Stimulated activated CD8-positive, alpha-beta memory T cell treated with anti-CD3 and anti-CD28 coated beads, Interleukin-12 subunit alpha, Interleukin-12 subunit beta, amount 100 ng/mL, for 1 hour (primary cell): ENCODE measurements at regions not wholly inside any gene's neighbourhood (a gene's known extent, or its start where the extent isn't known, plus 50 kb on each side); places are given as distances from the start of the nearest gene placed in this dataset.

ENCODE experiments used
- DNase-seq: peaks from one replicate; pipeline ENCODE4 v3.0.0-alpha.2; 2020; ENCODE audit warnings: low read depth

- no peak for DNase-seq
These were observed 228.8 kb downstream of the FBXO15 start for GRCh38 chr18:73918816-73919215.

- no peak for DNase-seq
These were observed 230.6 kb downstream of the FBXO15 start for GRCh38 chr18:73917046-73917445.

DNA sequence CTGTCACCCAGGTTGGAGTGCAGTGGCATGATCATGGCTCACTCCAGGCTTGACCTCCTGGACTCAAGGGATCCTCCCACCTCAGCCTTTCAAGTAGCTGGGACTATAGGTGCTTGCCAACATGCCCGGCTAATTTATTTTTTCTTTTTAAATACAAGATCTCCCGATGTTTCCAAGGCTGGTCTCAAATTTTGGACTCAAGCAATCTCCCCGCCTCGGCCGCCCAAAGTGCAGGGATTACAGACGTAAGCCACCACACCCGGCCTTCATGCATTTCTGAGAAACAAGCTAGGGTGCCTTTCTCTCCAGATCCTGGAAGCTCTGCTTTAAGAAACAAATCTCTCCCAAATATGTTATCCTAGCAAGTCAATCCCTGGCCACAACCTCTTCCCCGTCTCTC, 234.1 kb downstream of the FBXO15 start:
- DNase-seq: no peak

DNA sequence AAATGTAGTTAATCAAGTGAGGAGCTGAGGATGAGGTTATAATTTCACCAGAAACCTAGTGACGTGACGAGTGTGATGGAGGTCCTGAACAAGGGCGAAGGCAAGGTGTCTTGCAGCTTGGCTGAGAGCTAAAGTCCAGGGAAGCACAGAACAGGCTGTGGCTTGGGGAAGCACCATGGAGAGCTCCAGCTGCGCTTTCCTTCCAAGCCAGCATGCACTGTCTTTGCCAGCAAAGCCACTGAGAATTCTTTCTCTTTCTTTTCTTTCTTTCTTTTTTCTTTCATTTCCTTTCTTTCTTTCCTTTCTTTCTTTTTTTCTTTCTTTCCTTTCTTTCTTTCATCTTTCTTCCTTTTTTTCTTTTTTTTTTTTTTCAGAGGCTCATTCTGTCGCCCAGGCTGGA, 239.3 kb downstream of the FBXO15 start:
- DNase-seq: no peak

DNA sequence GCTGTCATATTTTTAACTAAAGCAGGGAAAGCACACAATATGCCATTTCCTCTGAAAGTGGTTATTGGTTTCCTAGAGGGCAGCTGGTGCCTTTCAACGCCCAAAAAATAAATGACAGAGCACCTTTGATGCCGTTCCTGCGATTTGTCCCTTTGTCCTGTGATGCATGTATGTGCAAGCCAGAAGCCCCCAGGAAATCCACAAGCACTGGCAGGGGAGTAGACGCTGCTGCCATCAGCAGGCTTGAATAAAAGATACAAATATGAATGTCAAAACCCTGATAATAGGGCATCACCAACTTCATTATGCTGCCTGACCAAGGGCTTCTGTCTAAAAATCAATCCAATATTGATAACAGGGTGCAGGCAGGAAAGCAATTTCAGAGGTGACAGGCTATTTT, 246.1 kb downstream of the FBXO15 start:
- DNase-seq: no peak

GRCh38 chr18:73901151-73901550, 246.5 kb downstream of the FBXO15 start:
- no peak for DNase-seq

DNA sequence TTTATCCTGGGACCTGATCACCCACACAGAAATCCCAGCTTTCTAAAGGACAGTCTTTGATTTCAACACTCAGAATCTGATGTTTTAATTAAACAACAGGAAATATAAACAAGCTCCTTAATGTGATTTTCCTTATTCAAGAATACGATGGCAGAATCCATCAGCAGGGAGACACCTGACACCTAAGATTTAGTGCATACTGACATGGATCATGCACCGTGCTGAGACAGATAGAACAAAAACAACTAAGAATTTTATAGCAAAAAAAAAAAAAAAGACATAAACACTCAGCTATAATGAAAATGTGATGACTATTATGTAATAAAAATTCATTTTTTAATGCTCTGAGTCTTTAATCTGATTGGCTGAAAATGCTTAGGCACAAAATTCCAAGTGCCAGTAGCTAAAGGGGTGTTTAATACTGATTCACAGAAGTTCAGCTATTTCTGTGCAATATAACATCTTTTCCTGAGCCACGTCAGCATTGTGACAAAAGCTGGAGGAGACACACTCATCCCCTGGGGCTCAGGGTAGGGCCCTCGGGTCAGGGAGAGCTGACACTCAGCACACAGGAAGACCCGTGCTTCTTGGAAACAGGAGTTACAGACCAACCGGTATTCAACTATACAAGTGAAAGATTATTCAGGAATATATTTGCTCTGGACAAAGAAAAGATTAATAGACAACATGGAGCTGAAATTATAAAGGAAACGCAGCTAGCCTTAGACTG, 247.4 kb downstream of the FBXO15 start:
- no peak for DNase-seq

DNA sequence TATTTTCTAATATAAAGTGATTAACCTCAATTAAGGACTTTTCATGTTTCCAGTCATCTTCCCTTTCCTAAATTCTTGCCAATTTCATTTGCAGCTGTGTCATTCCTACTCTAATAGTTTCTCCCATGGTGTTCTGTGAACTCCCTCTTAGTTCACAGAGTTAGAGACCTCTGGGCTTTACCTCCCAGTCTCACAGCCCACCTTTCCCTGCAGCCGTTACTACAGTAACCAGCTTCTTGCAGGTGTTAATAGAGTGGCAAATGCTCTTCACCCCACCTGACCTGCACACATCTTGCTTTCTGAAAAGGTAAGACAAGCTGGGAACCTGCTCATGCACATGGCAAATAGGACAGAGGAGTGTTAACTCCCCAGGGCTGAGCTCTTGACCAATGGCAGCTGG, 250.1 kb downstream of the FBXO15 start:
- no peak for DNase-seq

GRCh38 chr18:73896685-73897084, 250.9 kb downstream of the FBXO15 start:
- no peak for DNase-seq

DNA sequence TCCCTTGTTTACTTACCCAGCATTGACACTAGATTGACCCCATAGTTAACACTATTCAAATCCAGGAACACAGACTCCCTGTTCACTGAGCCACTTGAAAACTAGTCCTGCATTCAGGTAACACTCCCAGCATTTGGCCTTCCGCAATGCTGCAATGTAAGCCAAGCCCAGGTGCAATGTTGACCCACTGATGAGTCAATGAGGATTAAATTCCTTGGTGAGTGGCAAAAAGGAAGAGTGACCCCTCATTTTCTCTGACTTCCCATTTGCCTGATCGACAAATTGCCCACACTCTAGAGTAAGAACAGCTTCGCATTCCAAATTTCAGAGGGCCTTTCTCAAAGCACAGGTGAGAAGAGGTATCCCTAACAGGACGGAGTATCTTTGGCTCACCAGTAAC, 251.9 kb downstream of the FBXO15 start:
- DNase-seq: no peak

DNA sequence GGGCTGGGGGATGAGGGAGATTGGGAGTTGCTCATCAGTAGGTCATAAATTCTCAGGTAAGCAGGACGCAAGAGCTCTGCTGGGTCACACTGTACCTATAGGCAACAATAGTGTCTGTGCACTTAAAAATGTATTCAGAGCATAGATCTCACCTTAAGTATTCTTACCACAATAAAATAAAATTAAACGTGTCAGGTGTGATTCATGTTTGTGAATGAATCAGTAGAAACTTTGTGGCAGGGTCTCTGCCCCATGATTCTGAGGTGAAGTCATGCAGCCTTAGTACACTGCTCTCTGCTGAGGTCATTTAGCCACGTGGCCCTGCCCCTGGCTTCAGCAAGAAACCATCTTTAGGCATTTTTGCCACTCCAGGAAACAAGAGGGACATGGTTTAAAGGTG, 253.8 kb downstream of the FBXO15 start:
- no peak for DNase-seq

GRCh38 chr18:73891572-73892421, 255.8 kb downstream of the FBXO15 start:
- DNase-seq: no peak

- no peak for DNase-seq
These were observed 259.1 kb downstream of the FBXO15 start for GRCh38 chr18:73888565-73888964.

GRCh38 chr18:73887801-73888200, 259.8 kb downstream of the FBXO15 start:
- DNase-seq: no peak

GRCh38 chr18:73884868-73885267, 262.8 kb downstream of the FBXO15 start:
- DNase-seq: no peak

GRCh38 chr18:73881396-73881917, 266.2 kb downstream of the FBXO15 start:
- DNase-seq: no peak

DNA sequence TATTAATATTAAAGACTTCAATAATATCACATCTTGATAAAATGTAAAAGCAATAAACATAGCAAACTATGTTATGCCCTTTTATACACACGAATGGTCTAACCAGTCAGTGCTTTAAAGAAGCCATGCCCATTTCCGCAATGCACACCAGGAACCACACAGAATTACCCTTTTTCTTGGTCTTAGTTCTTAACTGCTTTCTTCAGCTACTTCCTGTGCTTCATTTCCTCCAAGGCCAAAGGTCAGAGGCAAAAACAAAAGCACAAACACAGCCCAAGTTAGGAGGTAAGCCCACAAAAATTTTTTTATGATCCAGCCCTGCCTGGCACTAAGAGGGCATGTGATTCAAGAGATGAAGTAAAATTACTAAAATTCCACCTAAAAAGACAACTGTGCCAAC, 267.2 kb downstream of the FBXO15 start:
- no peak for DNase-seq

DNA sequence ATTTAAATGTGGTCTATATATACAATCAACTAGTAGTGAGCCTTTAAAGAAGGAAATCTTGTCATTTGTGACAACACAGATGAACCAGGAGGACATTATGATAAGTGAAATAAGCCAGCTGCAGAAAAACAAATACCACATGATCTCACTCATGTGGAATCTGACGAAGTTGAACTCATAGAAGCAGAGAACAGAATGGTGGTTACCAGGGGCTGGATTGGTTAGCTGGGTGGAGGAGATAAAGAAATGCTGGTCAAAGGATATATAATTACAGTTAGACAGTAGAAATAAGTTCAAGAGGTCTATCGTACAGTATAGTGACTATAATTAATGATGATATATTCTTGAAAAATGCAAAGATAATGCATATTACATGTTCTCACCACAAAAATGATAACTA, 267.9 kb downstream of the FBXO15 start:
- no peak for DNase-seq

DNA sequence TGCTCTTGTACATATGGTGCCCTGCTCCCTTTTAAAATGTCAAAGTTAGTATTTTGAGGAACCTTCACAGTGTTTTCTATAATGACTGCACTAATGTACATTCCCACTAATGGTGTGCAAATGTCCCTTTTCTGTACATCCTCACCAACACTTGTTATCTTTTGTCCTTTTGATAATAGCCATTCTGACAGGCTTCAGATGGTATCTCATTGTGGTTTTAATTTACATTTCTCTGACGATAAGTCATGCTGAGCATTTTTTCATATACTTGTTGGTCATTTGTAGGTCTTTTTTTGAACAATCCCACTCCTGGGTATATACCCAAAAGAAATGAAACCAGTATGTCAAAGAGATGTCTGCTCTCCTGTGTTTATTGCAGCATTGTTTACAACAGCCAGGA, 268.3 kb downstream of the FBXO15 start:
- no peak for DNase-seq

DNA sequence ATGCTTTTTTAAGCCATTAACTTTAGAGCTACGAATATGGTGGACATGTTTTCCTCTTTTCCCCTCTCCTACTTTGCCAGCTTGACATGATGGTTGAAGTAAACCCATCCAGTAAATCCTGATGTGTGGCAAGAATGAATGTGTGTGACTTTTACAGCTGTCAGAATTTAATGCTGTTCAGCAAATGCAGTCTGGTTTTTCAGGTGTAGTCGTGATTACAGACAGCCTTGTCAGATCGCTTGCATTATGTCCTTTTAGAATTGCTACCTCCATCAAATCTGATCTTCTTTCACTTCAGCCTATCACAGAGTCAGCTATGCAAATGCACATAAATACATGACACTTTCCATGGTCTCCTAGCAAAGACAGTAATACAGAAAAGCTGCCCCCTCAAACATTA, 278.5 kb downstream of the FBXO15 start:
- DNase-seq: no peak

DNA sequence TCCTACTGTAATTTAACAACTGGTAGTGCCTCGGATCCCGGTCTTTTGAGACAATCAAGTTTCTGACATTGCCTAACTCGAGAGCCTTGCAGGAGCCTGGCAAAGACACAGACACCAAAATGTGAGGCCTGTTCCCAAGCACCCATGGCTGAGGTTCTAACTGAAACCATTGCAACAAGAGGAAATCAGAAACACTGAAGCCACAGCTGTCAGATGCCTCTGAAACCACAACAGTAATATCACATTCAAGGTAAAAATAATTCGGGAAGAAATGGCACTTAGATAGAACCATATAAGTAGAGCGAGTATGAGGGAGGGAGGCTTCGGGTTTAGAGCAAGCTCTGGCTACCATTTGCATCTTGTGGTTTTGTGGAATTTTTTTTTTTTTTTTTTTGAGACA, 285.9 kb downstream of the FBXO15 start:
- DNase-seq: no peak

DNA sequence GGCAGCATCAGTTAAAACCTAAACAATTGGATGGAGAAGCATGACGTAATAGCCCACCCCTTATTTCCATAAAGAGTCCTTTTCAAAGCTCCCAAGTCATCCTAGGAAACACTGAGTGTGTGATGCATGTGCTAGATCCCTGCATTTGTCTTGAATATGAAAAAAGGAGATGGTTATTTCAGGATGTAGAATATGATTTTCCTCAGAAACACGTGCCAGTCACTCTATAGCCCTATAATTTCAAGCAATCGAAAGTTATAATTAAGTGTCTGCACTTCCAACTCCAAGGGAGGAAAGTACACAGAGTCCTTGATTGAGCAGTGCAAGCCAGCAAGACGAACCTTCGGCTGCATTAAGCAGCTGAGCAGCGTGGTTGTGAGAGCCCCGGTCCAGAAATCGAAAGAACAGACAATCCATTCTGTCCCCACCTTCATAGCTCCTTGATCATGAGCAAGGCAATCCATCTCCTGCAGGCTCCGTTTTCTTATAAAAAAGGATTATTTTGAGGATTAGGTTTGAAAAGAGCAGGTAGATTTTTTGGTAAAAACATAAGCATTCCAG, 287.7 kb downstream of the FBXO15 start:
- DNase-seq: no peak
